A673 (cell line): ENCODE measurements at regions not wholly inside any gene's neighbourhood (a gene's known extent, or its start where the extent isn't known, plus 50 kb on each side); places are given as distances from the start of the nearest gene placed in this dataset.

Experiments
- BruUV-seq: library from RNA; stranded (reverse); fragments of 400-500 nt; replicated peaks from 2 replicates; lab custom pipeline; 2021; lab: Mats Ljungman, UMichigan
- CTCF ChIA-PET: fragments of 300-600 bp; sonication (Branson Sonifier 250); formaldehyde crosslinking; loops from one replicate; lab custom pipeline; 2022; ENCODE audit warnings: antibody characterized with exemption; lab: Charles Lee
- POLR2A ChIA-PET: fragments of 300-600 bp; sonication (Branson Sonifier 250); formaldehyde crosslinking; loops from one replicate; lab custom pipeline; 2022; ENCODE audit warnings: antibody characterized with exemption; ENCODE audit not compliant: low non-redundant PET; lab: Charles Lee
- DNase-seq: peaks from one replicate; pipeline ENCODE4 v3.0.0-alpha.2; 2015; ENCODE audit warnings: low spot score
- H3K27ac ChIP-seq: fragments of 200-600 bp; sonication (generic); 2 replicates; pipeline ENCODE4 v1.5.1; 2016; ENCODE audit warnings: mixed run types, low read depth, mild to moderate bottlenecking, mixed read lengths, antibody characterized with exemption, low read length; ENCODE audit not compliant: poor library complexity, severe bottlenecking
- H3K27me3 ChIP-seq: fragments of 200-600 bp; sonication (generic); replicated peaks from 2 replicates; pipeline ENCODE4 v1.6.1; 2017; ENCODE audit warnings: mixed run types, low read depth, mild to moderate bottlenecking, mixed read lengths, antibody characterized with exemption, low read length; ENCODE audit not compliant: insufficient read depth, poor library complexity
- H3K36me3 ChIP-seq: fragments of 200-600 bp; sonication (generic); 2 replicates; pipeline ENCODE4 v1.6.1; 2016; ENCODE audit warnings: mixed run types, mild to moderate bottlenecking, mixed read lengths, antibody characterized with exemption, low read length; ENCODE audit not compliant: insufficient read depth, poor library complexity, severe bottlenecking
- H3K4me1 ChIP-seq: fragments of 200-600 bp; sonication (generic); 2 replicates; pipeline ENCODE4 v1.6.1; 2017; ENCODE audit warnings: mixed run types, mild to moderate bottlenecking, mixed read lengths, antibody characterized with exemption, low read length; ENCODE audit not compliant: insufficient read depth, poor library complexity, severe bottlenecking
- H3K4me3 ChIP-seq: fragments of 200-600 bp; sonication (generic); 2 replicates; pipeline ENCODE4 v1.5.1; 2016; ENCODE audit warnings: low read depth, mixed run types, mild to moderate bottlenecking, mixed read lengths, low read length; ENCODE audit not compliant: poor library complexity, severe bottlenecking
- H3K9me3 ChIP-seq: fragments of 200-600 bp; sonication (generic); 2 replicates; pipeline ENCODE4 v1.6.1; 2016; ENCODE audit warnings: mixed run types, low read depth, mild to moderate bottlenecking, mixed read lengths, antibody characterized with exemption, low read length; ENCODE audit not compliant: poor library complexity, severe bottlenecking
- CTCF ChIP-seq: fragments of 300-800, 200-600 bp; sonication (generic); conservative IDR thresholded peaks from 2 replicates; pipeline ENCODE4 v1.5.1; 2017; ENCODE audit warnings: low read depth, mild to moderate bottlenecking, antibody characterized with exemption, low read length, moderate library complexity, mixed read lengths
- EZH2 ChIP-seq: fragments of 200-600 bp; sonication (generic); IDR thresholded peaks from 2 replicates; pipeline ENCODE4 v1.6.1; 2017; ENCODE audit warnings: borderline replicate concordance, low read depth, mild to moderate bottlenecking, mixed read lengths, antibody characterized with exemption, low read length; ENCODE audit not compliant: poor library complexity, severe bottlenecking
- intact Hi-C: fragments of 100-400 bp; cut with micrococcal nuclease; formaldehyde crosslinking; loops from one replicate; pipeline ENCODE4 v1.10.0; 2022; ENCODE audit not compliant: unreplicated experiment

- BruUV-seq = no TSS peak
- no peak for DNase-seq
- H3K4me3 ChIP-seq = no peak overlapping the region
- peaks cover 4% of the 10 kb centered on the region for H3K4me1 ChIP-seq
- ChIA-PET CTCF (no interaction called here), POLR2A (no interaction called here)
- H3K27me3 ChIP-seq = no peaks in the 10 kb centered on the region
- no peaks in the 10 kb centered on the region for H3K9me3 ChIP-seq
- H3K36me3 ChIP-seq = no peaks in the 10 kb centered on the region
- TF ChIP-seq CTCF (no peak), EZH2 (no peak)
- intact Hi-C loops = no loop called here
- H3K27ac ChIP-seq = no peak overlapping the region
These were observed 49.9 kb upstream of the PARD3B start for GRCh38 chr2:204495381-204495780.
